Astrocyte of the cerebellum (primary cell): ENCODE measurements at regions not wholly inside any gene's neighbourhood (a gene's known extent, or its start where the extent isn't known, plus 50 kb on each side); places are given as distances from the start of the nearest gene placed in this dataset.
"Not testable (repeated sequence)": the region's sequence is repeated elsewhere in the genome, so short reads cannot be mapped to it uniquely, and the experiment has no call there.

Experiments used
- DNase-seq: peaks from one replicate; pipeline ENCODE4 v3.0.0-alpha.2; 2011; ENCODE audit warnings: low read depth
- H3K4me3 ChIP-seq: 2 replicates; pipeline ENCODE4 v1.5.1; 2011; ENCODE audit warnings: mild to moderate bottlenecking, low read depth, low read length, moderate library complexity
- in situ Hi-C: cut with HindIII; loops from 2 replicates; pipeline ENCODE4 v1.10.0; 2017; ENCODE audit warnings: low sequenced_read_pairs
- TF ChIP-seq, protein P1 (sequence below): IDR thresholded peaks from 2 replicates; pipeline ENCODE4 v1.5.1; 2012; ENCODE audit warnings: low read length, low read depth, moderate library complexity, mild to moderate bottlenecking; ENCODE audit errors: missing control alignments

DNA sequence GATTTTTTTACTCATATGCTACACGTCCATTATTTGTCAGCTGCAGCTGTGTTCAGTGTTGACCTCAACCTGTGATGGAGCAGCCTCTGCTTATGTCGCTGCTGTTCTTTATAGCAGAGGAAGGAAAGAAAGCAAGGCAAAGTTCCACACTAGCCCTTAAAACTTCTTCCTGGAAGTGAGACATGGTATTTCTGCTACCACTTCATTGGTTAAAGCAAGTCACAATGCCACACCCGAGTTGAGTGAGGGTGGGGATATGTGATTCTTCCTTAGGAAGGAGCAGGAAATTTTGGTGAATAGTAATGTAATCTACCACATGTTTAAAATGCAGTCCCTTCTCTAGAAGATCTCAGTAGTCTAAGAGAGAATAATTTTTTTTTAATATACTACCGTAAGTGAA lies 224.8 kb upstream of the DMRT1 start:
- DNase-seq = no peak
- TF ChIP-seq, protein P1, sequence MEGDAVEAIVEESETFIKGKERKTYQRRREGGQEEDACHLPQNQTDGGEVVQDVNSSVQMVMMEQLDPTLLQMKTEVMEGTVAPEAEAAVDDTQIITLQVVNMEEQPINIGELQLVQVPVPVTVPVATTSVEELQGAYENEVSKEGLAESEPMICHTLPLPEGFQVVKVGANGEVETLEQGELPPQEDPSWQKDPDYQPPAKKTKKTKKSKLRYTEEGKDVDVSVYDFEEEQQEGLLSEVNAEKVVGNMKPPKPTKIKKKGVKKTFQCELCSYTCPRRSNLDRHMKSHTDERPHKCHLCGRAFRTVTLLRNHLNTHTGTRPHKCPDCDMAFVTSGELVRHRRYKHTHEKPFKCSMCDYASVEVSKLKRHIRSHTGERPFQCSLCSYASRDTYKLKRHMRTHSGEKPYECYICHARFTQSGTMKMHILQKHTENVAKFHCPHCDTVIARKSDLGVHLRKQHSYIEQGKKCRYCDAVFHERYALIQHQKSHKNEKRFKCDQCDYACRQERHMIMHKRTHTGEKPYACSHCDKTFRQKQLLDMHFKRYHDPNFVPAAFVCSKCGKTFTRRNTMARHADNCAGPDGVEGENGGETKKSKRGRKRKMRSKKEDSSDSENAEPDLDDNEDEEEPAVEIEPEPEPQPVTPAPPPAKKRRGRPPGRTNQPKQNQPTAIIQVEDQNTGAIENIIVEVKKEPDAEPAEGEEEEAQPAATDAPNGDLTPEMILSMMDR = no peak
- in situ Hi-C loops = no loop called here
- no peak overlapping the region for H3K4me3 ChIP-seq

DNA sequence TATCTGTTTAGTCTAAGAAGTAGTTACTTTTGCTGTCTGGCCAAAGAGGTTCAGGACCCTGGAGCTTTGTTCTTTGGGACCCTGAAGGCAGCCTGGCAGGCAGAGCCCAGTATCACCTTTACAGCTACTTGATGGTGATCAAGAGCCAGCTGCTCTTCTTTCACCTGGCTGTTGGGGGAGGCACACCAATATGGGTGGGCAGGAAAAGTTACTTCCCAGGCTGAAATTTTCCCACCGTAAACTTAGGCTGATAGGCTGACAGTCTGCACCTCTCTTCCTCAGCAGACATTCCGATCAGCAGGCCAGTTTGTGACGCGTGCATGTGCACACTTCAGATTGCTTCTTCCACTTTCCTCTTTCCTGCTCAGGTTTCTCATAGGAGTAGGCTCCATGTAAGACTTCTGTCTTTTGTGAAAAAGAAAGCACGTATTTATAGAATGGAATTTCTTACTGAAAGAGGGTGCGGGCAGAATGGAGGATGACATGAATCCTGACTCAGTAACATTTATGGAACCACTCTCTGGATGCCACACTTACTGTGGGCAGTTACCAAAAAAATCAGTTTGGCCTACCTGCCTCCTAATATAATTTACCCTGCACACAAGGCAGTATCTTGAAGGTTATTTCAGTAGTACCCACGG lies 223.9 kb upstream of the DMRT1 start:
- no peak for DNase-seq
- in situ Hi-C loops = no loop called here
- H3K4me3 ChIP-seq = no peak overlapping the region
- TF ChIP-seq, protein P1 = no peak

DNA sequence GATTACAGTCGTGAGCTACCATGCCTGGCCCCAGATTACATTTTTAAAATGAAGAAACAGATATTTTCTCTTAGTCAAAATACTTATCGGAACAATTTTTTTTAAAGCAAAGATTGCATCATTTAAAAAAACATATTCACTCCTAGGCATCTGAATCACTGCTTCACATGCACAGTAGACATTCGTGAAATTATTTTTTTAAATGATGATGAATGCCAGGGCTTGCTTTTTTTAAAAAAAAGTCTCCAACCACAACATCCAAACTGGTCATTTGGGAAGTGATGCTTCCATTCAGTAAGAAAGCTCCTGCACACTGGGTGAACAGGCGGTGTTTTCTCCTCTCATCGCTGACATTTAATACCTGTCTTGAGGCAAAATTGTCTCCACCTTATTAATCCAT lies 223.0 kb upstream of the DMRT1 start:
- TF ChIP-seq, protein P1 = no peak
- DNase-seq = peak; percentile 4
- in situ Hi-C loops = no loop called here
- H3K4me3 ChIP-seq = no peak overlapping the region

- no peak for DNase-seq
- TF ChIP-seq, protein P1 = no peak
- H3K4me3 ChIP-seq = no peak overlapping the region
- in situ Hi-C loops = loop anchor here (5.0 kb wide), 1 partner anchor 136 kb away; no protein-coding TSS in a partner anchor
Measured at GRCh38 chr9:621201-621855, 220.2 kb upstream of the DMRT1 start.

GRCh38 chr9:624935-625500 lies 216.5 kb upstream of the DMRT1 start:
- DNase-seq = no peak
- no peak overlapping the region for H3K4me3 ChIP-seq
- in situ Hi-C loops = loop anchor here (5.0 kb wide), 1 partner anchor 132 kb away; no protein-coding TSS in a partner anchor
- TF ChIP-seq, protein P1 = no peak

DNA sequence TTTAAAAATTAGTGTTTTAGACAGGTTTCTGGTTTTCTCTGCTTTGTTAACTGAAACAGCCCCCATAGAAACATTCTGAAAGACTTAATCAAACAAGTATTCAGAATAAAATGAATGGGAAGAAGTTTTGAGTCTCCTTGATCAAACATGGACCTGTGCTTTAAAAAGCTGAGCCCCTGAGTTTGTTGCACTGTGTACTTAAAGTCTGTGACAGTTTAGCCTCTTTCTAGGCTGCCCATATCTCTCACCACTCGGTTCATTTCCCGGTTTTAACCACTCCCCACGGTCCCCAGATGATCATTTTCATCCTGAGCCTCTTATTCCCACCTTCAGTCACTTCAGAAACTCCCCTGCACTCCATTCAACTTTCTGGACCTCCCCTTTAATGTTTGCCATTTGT lies 215.9 kb upstream of the DMRT1 start:
- TF ChIP-seq, protein P1 = no peak
- DNase-seq = no peak
- in situ Hi-C loops = no loop called here
- no peak overlapping the region for H3K4me3 ChIP-seq

GRCh38 chr9:626114-626513 lies 215.4 kb upstream of the DMRT1 start:
- H3K4me3 ChIP-seq, DNase-seq, in situ Hi-C loops: not testable (repeated sequence)
